ENCODE measurements at regions not wholly inside any gene's neighbourhood (a gene's known extent, or its start where the extent isn't known, plus 50 kb on each side); places are given as distances from the start of the nearest gene placed in this dataset.

DNA sequence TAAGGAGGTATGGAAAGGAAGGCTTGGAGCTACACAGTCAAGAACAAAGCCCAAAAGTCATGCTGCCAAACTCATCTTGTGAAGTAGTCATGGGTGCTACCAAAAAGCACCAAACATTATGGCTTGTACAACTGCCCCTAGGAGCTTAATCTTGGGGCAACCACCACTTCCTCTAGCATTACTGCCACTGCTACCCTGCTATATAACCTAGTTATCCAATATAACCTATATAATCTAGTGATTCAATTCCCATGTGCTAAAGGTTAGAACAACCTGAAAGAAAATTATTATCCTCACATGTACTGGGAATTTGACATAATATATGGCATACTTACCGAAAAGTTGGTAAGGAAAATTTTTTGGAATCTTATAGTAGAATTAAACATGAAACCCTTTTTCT lies 102.6 kb upstream of the RBBP8 start (continued):
- TF ChIP-seq, protein P1, sequence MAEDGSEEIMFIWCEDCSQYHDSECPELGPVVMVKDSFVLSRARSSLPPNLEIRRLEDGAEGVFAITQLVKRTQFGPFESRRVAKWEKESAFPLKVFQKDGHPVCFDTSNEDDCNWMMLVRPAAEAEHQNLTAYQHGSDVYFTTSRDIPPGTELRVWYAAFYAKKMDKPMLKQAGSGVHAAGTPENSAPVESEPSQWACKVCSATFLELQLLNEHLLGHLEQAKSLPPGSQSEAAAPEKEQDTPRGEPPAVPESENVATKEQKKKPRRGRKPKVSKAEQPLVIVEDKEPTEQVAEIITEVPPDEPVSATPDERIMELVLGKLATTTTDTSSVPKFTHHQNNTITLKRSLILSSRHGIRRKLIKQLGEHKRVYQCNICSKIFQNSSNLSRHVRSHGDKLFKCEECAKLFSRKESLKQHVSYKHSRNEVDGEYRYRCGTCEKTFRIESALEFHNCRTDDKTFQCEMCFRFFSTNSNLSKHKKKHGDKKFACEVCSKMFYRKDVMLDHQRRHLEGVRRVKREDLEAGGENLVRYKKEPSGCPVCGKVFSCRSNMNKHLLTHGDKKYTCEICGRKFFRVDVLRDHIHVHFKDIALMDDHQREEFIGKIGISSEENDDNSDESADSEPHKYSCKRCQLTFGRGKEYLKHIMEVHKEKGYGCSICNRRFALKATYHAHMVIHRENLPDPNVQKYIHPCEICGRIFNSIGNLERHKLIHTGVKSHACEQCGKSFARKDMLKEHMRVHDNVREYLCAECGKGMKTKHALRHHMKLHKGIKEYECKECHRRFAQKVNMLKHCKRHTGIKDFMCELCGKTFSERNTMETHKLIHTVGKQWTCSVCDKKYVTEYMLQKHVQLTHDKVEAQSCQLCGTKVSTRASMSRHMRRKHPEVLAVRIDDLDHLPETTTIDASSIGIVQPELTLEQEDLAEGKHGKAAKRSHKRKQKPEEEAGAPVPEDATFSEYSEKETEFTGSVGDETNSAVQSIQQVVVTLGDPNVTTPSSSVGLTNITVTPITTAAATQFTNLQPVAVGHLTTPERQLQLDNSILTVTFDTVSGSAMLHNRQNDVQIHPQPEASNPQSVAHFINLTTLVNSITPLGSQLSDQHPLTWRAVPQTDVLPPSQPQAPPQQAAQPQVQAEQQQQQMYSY (CRISPR knock-in tag; IDR thresholded peaks at IDR 0.05), result no peak

- H3K4me1 Mint-ChIP-seq, result peaks cover 17% of the 10 kb centered on the region
- peaks cover 16% of the 10 kb centered on the region for H3K9me3 Mint-ChIP-seq
- H3K27me3 Mint-ChIP-seq (ENCODE audit: low read depth), result no peaks in the 10 kb centered on the region
- ChIA-PET POLR2A (no interaction called here), CTCF (interaction anchor here (1.6 kb wide), 1 partner anchor 98 kb away, joined by 4 read pairs; no protein-coding TSS in a partner anchor)
- no peaks in the 10 kb centered on the region for H3K36me3 Mint-ChIP-seq
- no peak overlapping the region for H3K27ac Mint-ChIP-seq
- TF ChIP-seq, protein P2, sequence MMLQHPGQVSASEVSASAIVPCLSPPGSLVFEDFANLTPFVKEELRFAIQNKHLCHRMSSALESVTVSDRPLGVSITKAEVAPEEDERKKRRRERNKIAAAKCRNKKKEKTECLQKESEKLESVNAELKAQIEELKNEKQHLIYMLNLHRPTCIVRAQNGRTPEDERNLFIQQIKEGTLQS (CRISPR knock-in tag; conservative IDR thresholded peaks at IDR 0.05), result no peak
- TF ChIP-seq NFATC4 (CRISPR knock-in tag; IDR thresholded peaks at IDR 0.05) (no peak), TEAD4 (CRISPR knock-in tag; IDR thresholded peaks at IDR 0.05) (no peak), ZNF512 (CRISPR knock-in tag; IDR thresholded peaks at IDR 0.05; ENCODE audit: borderline replicate concordance) (no peak), ZNF138 (CRISPR knock-in tag; conservative IDR thresholded peaks at IDR 0.05) (no peak), USF2 (CRISPR knock-in tag; IDR thresholded peaks at IDR 0.05) (no peak), ATF1 (CRISPR knock-in tag; IDR thresholded peaks at IDR 0.05) (no peak), MXD4 (CRISPR knock-in tag; IDR thresholded peaks at IDR 0.05; ENCODE audit: borderline replicate concordance) (no peak), PRRX2 (CRISPR knock-in tag; IDR thresholded peaks at IDR 0.05) (no peak), CBFB (CRISPR knock-in tag; IDR thresholded peaks at IDR 0.05; ENCODE audit: low read depth) (no peak)
- no peak for ATAC-seq
- no peak for DNase-seq (ENCODE audit: low spot score)
- H3K4me3 Mint-ChIP-seq, result no peak overlapping the region
These were observed 101.7 kb upstream of the RBBP8 start for GRCh38 chr18:22831441-22831904.

- CTCF ChIA-PET, result interaction anchor here (0.7 kb wide), 1 partner anchor 10 kb away, joined by 4 read pairs; no protein-coding TSS in a partner anchor
- H3K4me1 Mint-ChIP-seq, result no peaks in the 10 kb centered on the region; the same call in 1 of the 2 replicates
- no peak for ATAC-seq
- H3K36me3 Mint-ChIP-seq, result no peaks in the 10 kb centered on the region
- no peaks in the 10 kb centered on the region for H3K27me3 Mint-ChIP-seq (ENCODE audit: low read depth)
- no peak overlapping the region for H3K4me3 Mint-ChIP-seq
- no peaks in the 10 kb centered on the region for H3K9me3 Mint-ChIP-seq
- POLR2A ChIA-PET, result interaction anchor here (0.5 kb wide), 1 partner anchor 1046 kb away, joined by 4 read pairs; no protein-coding TSS in a partner anchor
- DNase-seq (ENCODE audit: low spot score), result no peak
- H3K27ac Mint-ChIP-seq, result no peak overlapping the region
- TF ChIP-seq NR3C1 (CRISPR knock-in tag; conservative IDR thresholded peaks at IDR 0.05; ENCODE audit: low read depth), result no peak
- TF ChIP-seq ZNF263 (CRISPR knock-in tag; IDR thresholded peaks at IDR 0.05; ENCODE audit: low read depth), result no peak
- TF ChIP-seq, protein P3, sequence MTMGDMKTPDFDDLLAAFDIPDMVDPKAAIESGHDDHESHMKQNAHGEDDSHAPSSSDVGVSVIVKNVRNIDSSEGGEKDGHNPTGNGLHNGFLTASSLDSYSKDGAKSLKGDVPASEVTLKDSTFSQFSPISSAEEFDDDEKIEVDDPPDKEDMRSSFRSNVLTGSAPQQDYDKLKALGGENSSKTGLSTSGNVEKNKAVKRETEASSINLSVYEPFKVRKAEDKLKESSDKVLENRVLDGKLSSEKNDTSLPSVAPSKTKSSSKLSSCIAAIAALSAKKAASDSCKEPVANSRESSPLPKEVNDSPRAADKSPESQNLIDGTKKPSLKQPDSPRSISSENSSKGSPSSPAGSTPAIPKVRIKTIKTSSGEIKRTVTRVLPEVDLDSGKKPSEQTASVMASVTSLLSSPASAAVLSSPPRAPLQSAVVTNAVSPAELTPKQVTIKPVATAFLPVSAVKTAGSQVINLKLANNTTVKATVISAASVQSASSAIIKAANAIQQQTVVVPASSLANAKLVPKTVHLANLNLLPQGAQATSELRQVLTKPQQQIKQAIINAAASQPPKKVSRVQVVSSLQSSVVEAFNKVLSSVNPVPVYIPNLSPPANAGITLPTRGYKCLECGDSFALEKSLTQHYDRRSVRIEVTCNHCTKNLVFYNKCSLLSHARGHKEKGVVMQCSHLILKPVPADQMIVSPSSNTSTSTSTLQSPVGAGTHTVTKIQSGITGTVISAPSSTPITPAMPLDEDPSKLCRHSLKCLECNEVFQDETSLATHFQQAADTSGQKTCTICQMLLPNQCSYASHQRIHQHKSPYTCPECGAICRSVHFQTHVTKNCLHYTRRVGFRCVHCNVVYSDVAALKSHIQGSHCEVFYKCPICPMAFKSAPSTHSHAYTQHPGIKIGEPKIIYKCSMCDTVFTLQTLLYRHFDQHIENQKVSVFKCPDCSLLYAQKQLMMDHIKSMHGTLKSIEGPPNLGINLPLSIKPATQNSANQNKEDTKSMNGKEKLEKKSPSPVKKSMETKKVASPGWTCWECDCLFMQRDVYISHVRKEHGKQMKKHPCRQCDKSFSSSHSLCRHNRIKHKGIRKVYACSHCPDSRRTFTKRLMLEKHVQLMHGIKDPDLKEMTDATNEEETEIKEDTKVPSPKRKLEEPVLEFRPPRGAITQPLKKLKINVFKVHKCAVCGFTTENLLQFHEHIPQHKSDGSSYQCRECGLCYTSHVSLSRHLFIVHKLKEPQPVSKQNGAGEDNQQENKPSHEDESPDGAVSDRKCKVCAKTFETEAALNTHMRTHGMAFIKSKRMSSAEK (CRISPR knock-in tag; IDR thresholded peaks at IDR 0.05; ENCODE audit: borderline replicate concordance), result no peak
- TF ChIP-seq KAT7 (CRISPR knock-in tag; IDR thresholded peaks at IDR 0.05; ENCODE audit: borderline replicate concordance), result no peak
- TF ChIP-seq GTF2I (CRISPR knock-in tag; conservative IDR thresholded peaks at IDR 0.05), result no peak
- no peak for TF ChIP-seq PREB (CRISPR knock-in tag; IDR thresholded peaks at IDR 0.05; ENCODE audit: borderline replicate concordance)
- TF ChIP-seq, protein P4, sequence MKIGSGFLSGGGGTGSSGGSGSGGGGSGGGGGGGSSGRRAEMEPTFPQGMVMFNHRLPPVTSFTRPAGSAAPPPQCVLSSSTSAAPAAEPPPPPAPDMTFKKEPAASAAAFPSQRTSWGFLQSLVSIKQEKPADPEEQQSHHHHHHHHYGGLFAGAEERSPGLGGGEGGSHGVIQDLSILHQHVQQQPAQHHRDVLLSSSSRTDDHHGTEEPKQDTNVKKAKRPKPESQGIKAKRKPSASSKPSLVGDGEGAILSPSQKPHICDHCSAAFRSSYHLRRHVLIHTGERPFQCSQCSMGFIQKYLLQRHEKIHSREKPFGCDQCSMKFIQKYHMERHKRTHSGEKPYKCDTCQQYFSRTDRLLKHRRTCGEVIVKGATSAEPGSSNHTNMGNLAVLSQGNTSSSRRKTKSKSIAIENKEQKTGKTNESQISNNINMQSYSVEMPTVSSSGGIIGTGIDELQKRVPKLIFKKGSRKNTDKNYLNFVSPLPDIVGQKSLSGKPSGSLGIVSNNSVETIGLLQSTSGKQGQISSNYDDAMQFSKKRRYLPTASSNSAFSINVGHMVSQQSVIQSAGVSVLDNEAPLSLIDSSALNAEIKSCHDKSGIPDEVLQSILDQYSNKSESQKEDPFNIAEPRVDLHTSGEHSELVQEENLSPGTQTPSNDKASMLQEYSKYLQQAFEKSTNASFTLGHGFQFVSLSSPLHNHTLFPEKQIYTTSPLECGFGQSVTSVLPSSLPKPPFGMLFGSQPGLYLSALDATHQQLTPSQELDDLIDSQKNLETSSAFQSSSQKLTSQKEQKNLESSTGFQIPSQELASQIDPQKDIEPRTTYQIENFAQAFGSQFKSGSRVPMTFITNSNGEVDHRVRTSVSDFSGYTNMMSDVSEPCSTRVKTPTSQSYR (CRISPR knock-in tag; IDR thresholded peaks at IDR 0.05), result no peak
- no peak for TF ChIP-seq IRF2 (CRISPR knock-in tag; IDR thresholded peaks at IDR 0.05; ENCODE audit: borderline replicate concordance, low read depth)
These were observed 96.2 kb upstream of the RBBP8 start for GRCh38 chr18:22836932-22837331.

Data from WTC11 (cell line).